Lower leg skin (tissue), 3 donors: ENCODE measurements at regions not wholly inside any gene's neighbourhood (a gene's known extent, or its start where the extent isn't known, plus 50 kb on each side); places are given as distances from the start of the nearest gene placed in this dataset.

Source experiments
- POLR2A ChIP-seq, 2 donors: fragments of 450-650 bp; IDR thresholded peaks; one replicate each; pipeline ENCODE4 v1.6.1; 2016 to 2017; ENCODE audit warnings: antibody characterized with exemption in 2 of 2, mild to moderate bottlenecking in 1 of 2, moderate library complexity in 1 of 2
- TF ChIP-seq, protein P1 (sequence below), 3 donors: fragments of 450-650 bp; IDR thresholded peaks; one replicate each; pipeline ENCODE4 v1.5.1; 2016; ENCODE audit warnings: antibody characterized with exemption in 3 of 3, mild to moderate bottlenecking in 3 of 3, moderate library complexity in 2 of 3

DNA sequence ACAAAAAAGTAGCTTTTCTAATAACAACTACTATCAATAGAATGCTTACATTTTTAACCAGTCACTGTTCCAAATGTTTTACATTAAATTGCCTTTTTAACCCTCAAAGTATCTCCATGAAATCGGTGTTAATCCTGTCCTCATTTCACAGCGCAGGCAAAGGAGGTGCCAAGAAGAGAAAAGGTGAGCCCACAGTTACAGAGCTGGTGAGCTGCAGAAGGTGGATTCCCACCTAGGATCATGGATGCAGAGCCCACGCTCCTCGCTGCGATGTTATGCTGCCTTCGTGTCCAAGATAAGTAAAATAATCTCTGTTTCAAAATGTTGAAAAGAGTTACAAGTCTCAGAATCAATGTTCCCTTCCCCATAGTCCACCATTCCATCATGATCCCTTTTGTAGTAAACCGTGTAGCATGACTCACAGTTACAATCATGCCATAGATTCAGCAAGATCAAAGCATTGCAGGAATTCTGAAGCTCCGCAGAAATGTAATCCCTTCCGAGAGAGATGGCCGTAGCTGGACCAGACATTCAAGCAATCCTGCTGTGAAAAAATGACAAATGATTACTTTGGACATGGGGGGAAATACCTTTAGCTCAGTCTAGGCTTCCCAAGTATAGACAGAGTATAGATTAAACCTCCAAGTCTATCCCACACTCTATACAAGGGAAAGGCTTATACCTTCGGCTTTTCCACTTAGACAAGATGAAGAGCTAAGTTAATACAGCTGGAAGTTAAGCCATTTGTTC, 394.7 kb upstream of the AKR1E2 start:
- TF ChIP-seq, protein P1, sequence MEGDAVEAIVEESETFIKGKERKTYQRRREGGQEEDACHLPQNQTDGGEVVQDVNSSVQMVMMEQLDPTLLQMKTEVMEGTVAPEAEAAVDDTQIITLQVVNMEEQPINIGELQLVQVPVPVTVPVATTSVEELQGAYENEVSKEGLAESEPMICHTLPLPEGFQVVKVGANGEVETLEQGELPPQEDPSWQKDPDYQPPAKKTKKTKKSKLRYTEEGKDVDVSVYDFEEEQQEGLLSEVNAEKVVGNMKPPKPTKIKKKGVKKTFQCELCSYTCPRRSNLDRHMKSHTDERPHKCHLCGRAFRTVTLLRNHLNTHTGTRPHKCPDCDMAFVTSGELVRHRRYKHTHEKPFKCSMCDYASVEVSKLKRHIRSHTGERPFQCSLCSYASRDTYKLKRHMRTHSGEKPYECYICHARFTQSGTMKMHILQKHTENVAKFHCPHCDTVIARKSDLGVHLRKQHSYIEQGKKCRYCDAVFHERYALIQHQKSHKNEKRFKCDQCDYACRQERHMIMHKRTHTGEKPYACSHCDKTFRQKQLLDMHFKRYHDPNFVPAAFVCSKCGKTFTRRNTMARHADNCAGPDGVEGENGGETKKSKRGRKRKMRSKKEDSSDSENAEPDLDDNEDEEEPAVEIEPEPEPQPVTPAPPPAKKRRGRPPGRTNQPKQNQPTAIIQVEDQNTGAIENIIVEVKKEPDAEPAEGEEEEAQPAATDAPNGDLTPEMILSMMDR (IDR thresholded peaks at IDR 0.05), result no peak
- TF ChIP-seq POLR2A (IDR thresholded peaks at IDR 0.05), result no peak
